Suprapubic skin (tissue), 4 donors: ENCODE measurements at regions not wholly inside any gene's neighbourhood (a gene's known extent, or its start where the extent isn't known, plus 50 kb on each side); places are given as distances from the start of the nearest gene placed in this dataset.

Experiments used
- EP300 ChIP-seq: sonication (generic); formaldehyde crosslinking; IDR thresholded peaks from one replicate; pipeline ENCODE4 v1.6.1; 2017; ENCODE audit warnings: antibody characterized with exemption
- POLR2A ChIP-seq, 2 donors: fragments of 450-650 bp; IDR thresholded peaks; one replicate each; pipeline ENCODE4 v1.6.1; 2017; ENCODE audit warnings: antibody characterized with exemption in 2 of 2, mild to moderate bottlenecking in 2 of 2, moderate library complexity in 2 of 2
- POLR2AphosphoS5 ChIP-seq, 3 donors: sonication (generic); formaldehyde crosslinking; IDR thresholded peaks; one replicate each; pipeline ENCODE4 v1.6.1; 2017; ENCODE audit warnings: antibody characterized with exemption in 3 of 3
- TF ChIP-seq, protein P1 (sequence below), 2 donors: fragments of 200-600 bp in 1 of 2; fragments of 450-650 bp in 1 of 2; sonication (generic) in 1 of 2; IDR thresholded peaks; one replicate each; pipeline ENCODE4 v1.5.1; 2016 to 2019; ENCODE audit warnings: antibody characterized with exemption in 2 of 2, mild to moderate bottlenecking in 1 of 2, moderate library complexity in 1 of 2

DNA sequence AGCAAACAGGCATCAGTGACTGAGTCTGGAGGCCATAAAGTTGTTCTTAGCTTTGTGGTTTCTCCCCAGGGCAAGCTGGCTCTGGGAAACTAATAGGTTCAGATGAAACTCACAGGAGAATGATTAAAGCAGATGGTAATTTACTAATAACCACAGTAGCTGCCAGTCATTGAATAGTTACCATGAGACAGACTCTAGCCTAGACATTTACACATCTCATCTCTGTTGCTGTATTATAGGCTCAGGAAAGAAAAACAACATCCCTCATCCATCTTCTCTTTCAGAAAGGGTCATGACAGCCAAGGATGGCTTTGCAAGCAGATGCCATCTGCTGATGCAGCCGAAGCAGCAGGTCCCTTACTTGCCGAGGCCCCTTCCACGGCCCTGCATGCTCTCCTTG, 314.0 kb upstream of the ID2 start:
- TF ChIP-seq, protein P1, sequence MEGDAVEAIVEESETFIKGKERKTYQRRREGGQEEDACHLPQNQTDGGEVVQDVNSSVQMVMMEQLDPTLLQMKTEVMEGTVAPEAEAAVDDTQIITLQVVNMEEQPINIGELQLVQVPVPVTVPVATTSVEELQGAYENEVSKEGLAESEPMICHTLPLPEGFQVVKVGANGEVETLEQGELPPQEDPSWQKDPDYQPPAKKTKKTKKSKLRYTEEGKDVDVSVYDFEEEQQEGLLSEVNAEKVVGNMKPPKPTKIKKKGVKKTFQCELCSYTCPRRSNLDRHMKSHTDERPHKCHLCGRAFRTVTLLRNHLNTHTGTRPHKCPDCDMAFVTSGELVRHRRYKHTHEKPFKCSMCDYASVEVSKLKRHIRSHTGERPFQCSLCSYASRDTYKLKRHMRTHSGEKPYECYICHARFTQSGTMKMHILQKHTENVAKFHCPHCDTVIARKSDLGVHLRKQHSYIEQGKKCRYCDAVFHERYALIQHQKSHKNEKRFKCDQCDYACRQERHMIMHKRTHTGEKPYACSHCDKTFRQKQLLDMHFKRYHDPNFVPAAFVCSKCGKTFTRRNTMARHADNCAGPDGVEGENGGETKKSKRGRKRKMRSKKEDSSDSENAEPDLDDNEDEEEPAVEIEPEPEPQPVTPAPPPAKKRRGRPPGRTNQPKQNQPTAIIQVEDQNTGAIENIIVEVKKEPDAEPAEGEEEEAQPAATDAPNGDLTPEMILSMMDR (IDR thresholded peaks at IDR 0.05): no peak
- TF ChIP-seq POLR2A (IDR thresholded peaks at IDR 0.05): no peak
- TF ChIP-seq EP300: no peak
- TF ChIP-seq POLR2AphosphoS5 (IDR thresholded peaks at IDR 0.05): no peak
